ENCODE measurements at regions not wholly inside any gene's neighbourhood (a gene's known extent, or its start where the extent isn't known, plus 50 kb on each side); places are given as distances from the start of the nearest gene placed in this dataset.
"Not testable (repeated sequence)": the region's sequence is repeated elsewhere in the genome, so short reads cannot be mapped to it uniquely, and the experiment has no call there.

DNA sequence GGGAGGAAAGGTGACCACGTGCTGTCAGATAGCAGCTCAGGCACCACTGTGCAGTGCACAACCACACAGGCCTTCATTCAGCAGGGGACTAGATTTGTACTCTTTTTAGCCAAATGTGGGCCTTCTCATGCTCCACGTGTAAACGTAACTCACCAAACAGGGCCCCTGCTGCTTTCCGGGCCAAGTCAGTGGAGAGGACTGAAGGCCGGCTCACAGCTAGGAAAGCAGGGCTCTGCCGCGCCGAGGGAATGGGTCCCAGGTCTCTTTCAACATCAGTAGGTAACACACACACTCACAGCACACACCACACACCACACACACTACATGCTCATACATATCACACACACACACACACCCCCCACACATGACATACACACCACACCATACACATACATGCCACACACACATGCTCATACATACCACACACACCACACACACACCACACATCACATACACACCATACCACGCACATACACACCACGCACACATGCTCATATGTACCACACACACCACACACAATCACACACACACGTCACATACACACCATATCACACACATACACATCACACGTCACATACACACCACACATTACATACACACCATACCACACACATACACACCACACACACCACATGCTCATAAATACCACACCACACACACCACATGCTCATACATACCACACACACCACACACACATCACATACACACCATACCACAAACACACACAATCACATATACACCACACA is 124.0 kb upstream of the ERG start:
- Mint-ChIP-seq H3K27me3 (peaks cover 2% of the 10 kb centered on the region), H3K9me3 (no peaks in the 10 kb centered on the region), H3K4me1 (ENCODE audit: low read depth) (no peaks in the 10 kb centered on the region), H3K4me3 (no peak overlapping the region), H3K27ac (no peak overlapping the region), H3K36me3 (no peaks in the 10 kb centered on the region)
- CTCF ChIA-PET, result no interaction called here
- intact Hi-C loops (cut with micrococcal nuclease), result no loop called here
- POLR2A ChIA-PET, result no interaction called here
- no peak for DNase-seq

DNA sequence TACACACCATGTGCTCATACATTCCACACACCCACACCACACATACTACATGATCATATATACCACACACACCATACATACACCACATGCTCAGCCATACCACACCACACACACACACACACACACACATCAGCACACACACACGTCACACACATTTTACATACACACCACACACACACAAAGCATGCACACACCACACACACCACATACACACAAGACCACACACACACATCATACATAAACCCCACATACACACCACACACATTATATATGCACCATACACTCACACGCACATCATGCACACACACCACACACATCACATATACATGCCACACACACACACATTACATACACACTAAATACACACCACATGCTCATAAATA is 124.5 kb upstream of the ERG start:
- Mint-ChIP-seq H3K27me3 (peaks cover 2% of the 10 kb centered on the region), H3K4me3 (no peak overlapping the region), H3K27ac (no peak overlapping the region), H3K36me3 (no peaks in the 10 kb centered on the region), H3K9me3 (no peaks in the 10 kb centered on the region), H3K4me1 (ENCODE audit: low read depth) (no peaks in the 10 kb centered on the region)
- ChIA-PET CTCF (no interaction called here), POLR2A (no interaction called here)
- intact Hi-C loops (cut with micrococcal nuclease), result no loop called here
- DNase-seq, result no peak

GRCh38 chr21:38623552-38623951 is 125.3 kb upstream of the ERG start:
- intact Hi-C loops (cut with micrococcal nuclease), result no loop called here
- Mint-ChIP-seq H3K27me3 (peaks cover 5% of the 10 kb centered on the region), H3K4me1 (ENCODE audit: low read depth) (no peaks in the 10 kb centered on the region), H3K36me3 (no peaks in the 10 kb centered on the region), H3K27ac (no peak overlapping the region), H3K4me3 (no peak overlapping the region), H3K9me3 (no peaks in the 10 kb centered on the region)
- POLR2A ChIA-PET, result no interaction called here
- CTCF ChIA-PET, result no interaction called here
- DNase-seq, result no peak

DNA sequence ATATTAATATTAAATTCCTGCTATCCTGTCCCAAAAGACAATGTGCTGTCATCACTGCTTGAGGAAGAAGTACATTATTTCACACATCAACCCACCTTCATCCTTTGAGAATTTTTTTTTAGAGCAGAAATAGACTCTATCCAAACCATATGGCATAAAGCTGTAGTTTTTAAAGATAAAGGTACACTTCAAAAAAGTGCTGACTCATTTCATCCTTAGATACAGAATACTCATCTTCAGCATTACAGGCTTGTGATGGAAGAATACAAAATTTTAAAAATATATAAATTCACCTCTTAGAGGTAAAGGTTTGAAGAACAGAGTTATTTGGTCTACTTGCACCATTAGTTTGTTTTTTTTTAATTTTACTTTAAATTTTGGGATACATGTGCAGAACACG is 126.7 kb upstream of the ERG start:
- POLR2A ChIA-PET, result no interaction called here
- H3K27ac Mint-ChIP-seq, result no peak overlapping the region
- H3K4me3 Mint-ChIP-seq, result no peak overlapping the region
- intact Hi-C loops (cut with micrococcal nuclease), result no loop called here
- H3K36me3 Mint-ChIP-seq, result no peaks in the 10 kb centered on the region
- DNase-seq, result no peak
- CTCF ChIA-PET, result no interaction called here
- peaks cover 5% of the 10 kb centered on the region for H3K27me3 Mint-ChIP-seq
- no peaks in the 10 kb centered on the region for H3K4me1 Mint-ChIP-seq (ENCODE audit: low read depth)
- peaks cover 3% of the 10 kb centered on the region for H3K9me3 Mint-ChIP-seq

DNA sequence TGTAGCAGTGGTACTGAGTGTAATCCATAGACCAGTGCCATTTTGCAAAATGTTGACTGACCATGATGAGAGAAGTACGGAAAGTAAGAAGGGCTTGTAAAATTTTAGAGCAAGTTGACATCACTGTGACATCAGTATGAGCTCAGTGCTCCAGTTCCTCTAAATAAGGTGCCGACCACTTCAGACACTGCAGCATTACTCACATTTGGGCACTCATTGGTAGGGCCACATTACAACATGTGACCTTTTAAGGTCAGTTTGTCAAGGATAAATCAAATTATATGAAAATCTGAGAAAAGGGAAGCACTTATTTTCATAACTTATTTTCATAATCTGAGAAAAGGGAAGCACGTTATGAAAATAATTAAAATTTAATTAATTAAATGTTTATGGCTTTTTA is 128.0 kb upstream of the ERG start:
- intact Hi-C loops (cut with micrococcal nuclease), result no loop called here
- Mint-ChIP-seq H3K4me3 (no peak overlapping the region), H3K27me3 (peaks cover 6% of the 10 kb centered on the region), H3K36me3 (no peaks in the 10 kb centered on the region), H3K9me3 (peaks cover 4% of the 10 kb centered on the region), H3K4me1 (ENCODE audit: low read depth) (no peaks in the 10 kb centered on the region), H3K27ac (no peak overlapping the region)
- no peak for DNase-seq
- POLR2A ChIA-PET, result interaction anchor here (0.7 kb wide), 1 partner anchor 442 kb away, joined by 3 read pairs; no protein-coding TSS in a partner anchor
- CTCF ChIA-PET, result no interaction called here

DNA sequence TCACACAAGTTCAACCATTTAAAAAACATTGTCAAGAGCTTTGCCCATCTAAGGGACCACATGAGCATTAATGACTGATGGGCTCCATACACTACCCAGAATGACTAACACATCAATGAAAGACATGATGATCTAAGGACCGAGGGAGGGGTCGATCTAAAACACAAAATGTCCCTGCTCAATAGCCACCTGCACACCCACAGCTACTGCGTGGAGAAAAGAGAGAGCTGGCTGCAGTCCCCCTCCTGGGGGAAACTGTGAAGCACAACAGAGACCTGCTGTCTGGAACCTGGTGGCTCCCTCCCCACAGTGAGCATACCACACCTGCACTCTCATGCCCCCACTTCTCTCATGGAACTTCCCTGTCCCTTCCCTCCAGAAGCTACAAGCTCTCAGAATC is 130.1 kb upstream of the ERG start:
- H3K4me1 Mint-ChIP-seq (ENCODE audit: low read depth), result no peaks in the 10 kb centered on the region
- H3K9me3 Mint-ChIP-seq, result peaks cover 7% of the 10 kb centered on the region
- no peak overlapping the region for H3K4me3 Mint-ChIP-seq
- no peak overlapping the region for H3K27ac Mint-ChIP-seq
- H3K27me3 Mint-ChIP-seq, result peaks cover 12% of the 10 kb centered on the region
- ChIA-PET POLR2A (no interaction called here), CTCF (no interaction called here)
- no peak for DNase-seq
- no peaks in the 10 kb centered on the region for H3K36me3 Mint-ChIP-seq
- intact Hi-C loops (cut with micrococcal nuclease), result no loop called here

- Mint-ChIP-seq H3K36me3 (peaks cover 2% of the 10 kb centered on the region), H3K27me3 (peaks cover 15% of the 10 kb centered on the region), H3K9me3 (peaks cover 14% of the 10 kb centered on the region), H3K27ac (no peak overlapping the region), H3K4me1 (ENCODE audit: low read depth) (no peaks in the 10 kb centered on the region), H3K4me3 (no peak overlapping the region)
- DNase-seq, result no peak
- ChIA-PET POLR2A (no interaction called here), CTCF (no interaction called here)
- intact Hi-C loops (cut with micrococcal nuclease), result no loop called here
These were observed 132.9 kb upstream of the ERG start for GRCh38 chr21:38631206-38631605.

DNA sequence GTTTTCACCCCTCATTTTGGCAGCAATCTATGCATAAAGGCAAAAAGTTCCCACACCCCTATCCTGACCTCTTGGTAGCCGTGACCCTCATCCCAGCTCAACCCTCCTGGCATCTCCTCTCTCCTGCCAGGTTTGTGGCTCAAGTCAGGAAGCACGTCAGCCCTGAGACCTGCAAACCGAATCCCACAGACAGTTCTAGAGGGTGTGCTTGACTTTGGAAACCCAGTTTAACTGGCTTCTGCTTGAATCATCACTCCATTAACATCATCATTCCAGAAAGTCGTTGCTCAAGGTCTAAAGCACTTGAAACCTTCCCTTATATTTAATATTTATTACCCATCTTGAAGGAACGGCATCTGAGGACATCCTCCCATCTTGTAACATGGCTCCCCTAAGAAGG is 133.4 kb upstream of the ERG start:
- Mint-ChIP-seq H3K27ac (no peak overlapping the region), H3K27me3 (peaks cover 15% of the 10 kb centered on the region), H3K9me3 (peaks cover 14% of the 10 kb centered on the region), H3K4me1 (ENCODE audit: low read depth) (no peaks in the 10 kb centered on the region), H3K36me3 (peaks cover 2% of the 10 kb centered on the region), H3K4me3 (no peak overlapping the region)
- ChIA-PET POLR2A (no interaction called here), CTCF (no interaction called here)
- intact Hi-C loops (cut with micrococcal nuclease), result no loop called here
- no peak for DNase-seq

DNA sequence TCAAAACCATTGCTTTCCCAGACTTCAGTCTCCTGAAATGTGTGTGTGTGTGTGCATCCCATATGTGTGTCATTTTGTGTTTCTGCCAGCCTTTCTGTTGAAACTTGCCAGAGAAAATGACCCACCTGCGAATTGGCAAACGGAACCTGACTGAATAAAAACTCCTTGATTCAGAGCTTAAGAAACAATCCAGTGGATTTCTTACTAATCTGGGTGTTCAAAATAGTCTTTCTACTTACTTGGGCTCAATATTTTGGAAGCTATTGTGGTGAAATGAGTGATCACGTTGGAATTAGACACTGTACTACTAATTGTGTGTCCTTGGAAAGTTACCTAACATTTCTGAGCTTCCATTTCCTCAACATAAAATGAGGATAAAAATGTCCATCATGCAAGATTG is 138.9 kb upstream of the ERG start:
- ChIA-PET CTCF (no interaction called here), POLR2A (no interaction called here)
- peaks cover 21% of the 10 kb centered on the region for H3K9me3 Mint-ChIP-seq
- peaks cover 6% of the 10 kb centered on the region for H3K4me1 Mint-ChIP-seq (ENCODE audit: low read depth)
- H3K4me3 Mint-ChIP-seq, result no peak overlapping the region
- H3K27ac Mint-ChIP-seq, result no peak overlapping the region
- DNase-seq, result no peak
- peaks cover 18% of the 10 kb centered on the region for H3K27me3 Mint-ChIP-seq
- intact Hi-C loops (cut with micrococcal nuclease), result no loop called here
- H3K36me3 Mint-ChIP-seq, result peaks cover 5% of the 10 kb centered on the region

DNA sequence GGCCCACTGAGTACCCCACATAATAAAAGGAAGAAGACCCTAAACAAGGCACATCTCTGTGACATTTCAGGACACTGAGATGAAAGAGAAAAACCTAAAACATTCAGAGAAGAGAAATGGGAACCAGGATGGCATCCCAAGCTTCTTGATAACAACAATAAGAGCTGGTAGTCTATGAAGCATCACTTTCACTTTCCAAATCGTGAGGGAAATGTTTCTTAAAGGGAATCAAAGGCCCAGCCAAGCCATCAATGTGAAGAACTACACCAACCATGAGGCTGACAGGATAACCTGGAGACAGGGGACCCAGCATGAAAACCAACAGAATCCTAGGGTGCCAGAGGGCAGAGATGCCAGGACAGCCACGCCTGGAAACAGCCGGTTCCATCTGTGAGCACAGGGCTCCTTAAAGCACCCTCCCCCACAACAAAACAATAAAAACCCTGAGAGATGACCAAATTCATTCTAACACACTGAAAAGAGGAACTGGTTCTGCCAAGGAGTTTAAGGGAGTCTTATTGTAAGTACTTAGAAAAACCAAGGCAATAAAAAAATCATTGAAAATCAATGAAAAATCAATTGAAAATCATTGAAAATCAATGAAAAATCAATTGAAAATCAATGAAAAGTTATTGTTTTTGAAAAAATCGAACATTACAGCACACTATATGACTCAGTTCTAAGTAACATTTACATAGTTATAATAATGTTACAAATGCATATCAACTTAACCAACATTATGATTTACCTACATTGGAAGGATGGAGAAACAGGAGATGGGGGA is 141.5 kb upstream of the ERG start:
- Mint-ChIP-seq H3K27ac (no peak overlapping the region), H3K36me3 (peaks cover 5% of the 10 kb centered on the region), H3K27me3 (peaks cover 24% of the 10 kb centered on the region), H3K4me3 (no peak overlapping the region), H3K4me1 (ENCODE audit: low read depth) (peaks cover 6% of the 10 kb centered on the region), H3K9me3 (peaks cover 17% of the 10 kb centered on the region)
- no peak for DNase-seq
- intact Hi-C loops (cut with micrococcal nuclease), result no loop called here
- POLR2A ChIA-PET, result no interaction called here
- CTCF ChIA-PET, result no interaction called here

DNA sequence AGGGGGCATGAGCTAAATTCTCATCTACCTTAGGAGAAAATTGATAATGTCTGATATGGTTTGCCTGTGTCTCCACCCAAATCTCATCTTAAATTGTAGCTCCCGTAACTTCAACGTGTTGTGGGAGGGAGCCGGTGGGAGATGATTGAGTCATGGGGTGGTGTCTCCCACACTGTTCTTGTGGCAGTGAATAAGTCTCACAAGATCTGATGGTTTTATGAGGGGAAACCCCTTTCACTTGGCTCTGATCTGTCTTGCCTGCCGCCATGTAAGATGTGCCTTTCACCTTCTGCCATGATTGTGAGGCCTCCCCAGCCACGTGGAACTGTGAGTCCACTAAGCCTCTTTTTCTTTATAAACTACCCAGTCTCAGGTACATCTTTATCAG is 142.1 kb upstream of the ERG start:
- H3K4me1 Mint-ChIP-seq (ENCODE audit: low read depth); H3K36me3 Mint-ChIP-seq; POLR2A ChIA-PET; CTCF ChIA-PET; H3K4me3 Mint-ChIP-seq; intact Hi-C loops (cut with micrococcal nuclease); DNase-seq; H3K27ac Mint-ChIP-seq: not testable (repeated sequence)
- Mint-ChIP-seq H3K9me3 (peaks cover 15% of the 10 kb centered on the region), H3K27me3 (peaks cover 23% of the 10 kb centered on the region)

GRCh38 chr21:38643404-38644023 is 145.2 kb upstream of the ERG start:
- Mint-ChIP-seq H3K27ac (no peak overlapping the region), H3K27me3 (peaks cover 30% of the 10 kb centered on the region), H3K36me3 (peaks cover 3% of the 10 kb centered on the region), H3K9me3 (peaks cover 10% of the 10 kb centered on the region), H3K4me1 (ENCODE audit: low read depth) (peaks cover 25% of the 10 kb centered on the region), H3K4me3 (no peak overlapping the region)
- intact Hi-C loops (cut with micrococcal nuclease), result no loop called here
- ChIA-PET POLR2A (no interaction called here), CTCF (no interaction called here)
- DNase-seq, result no peak

DNA sequence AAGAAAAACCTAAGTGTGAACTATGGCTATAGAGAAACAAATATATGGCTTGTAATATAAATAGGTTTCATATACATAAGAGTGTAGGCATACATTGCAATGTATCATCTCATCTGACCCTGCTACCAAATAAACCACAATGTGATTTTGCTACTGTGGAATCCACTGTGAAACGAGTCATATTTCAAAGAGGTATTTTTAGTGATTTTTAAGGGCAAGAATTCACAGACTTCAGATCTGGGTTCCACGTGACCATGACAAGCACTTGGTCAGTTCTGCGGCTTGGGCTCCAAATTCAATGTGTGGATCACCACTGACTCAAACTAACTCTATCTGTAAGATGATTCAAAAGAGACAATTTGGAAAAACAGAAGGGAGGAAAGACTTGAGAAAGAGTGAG is 147.0 kb upstream of the ERG start:
- ChIA-PET POLR2A (no interaction called here), CTCF (no interaction called here)
- DNase-seq, result no peak
- H3K4me1 Mint-ChIP-seq (ENCODE audit: low read depth), result peaks cover 19% of the 10 kb centered on the region
- H3K4me3 Mint-ChIP-seq, result no peak overlapping the region
- peaks cover 3% of the 10 kb centered on the region for H3K36me3 Mint-ChIP-seq
- peaks cover 4% of the 10 kb centered on the region for H3K9me3 Mint-ChIP-seq
- H3K27me3 Mint-ChIP-seq, result peaks cover 35% of the 10 kb centered on the region
- H3K27ac Mint-ChIP-seq, result no peak overlapping the region
- intact Hi-C loops (cut with micrococcal nuclease), result no loop called here

All from activated CD4-positive, alpha-beta memory T cell treated with anti-CD3 and anti-CD28 coated beads for 36 hours (primary cell).